Neural progenitor cell (in vitro differentiated cells): ENCODE measurements at regions not wholly inside any gene's neighbourhood (a gene's known extent, or its start where the extent isn't known, plus 50 kb on each side); places are given as distances from the start of the nearest gene placed in this dataset.

Experiments used
- CTCF ChIP-seq: fragments of 200-600 bp; sonication (generic); IDR thresholded peaks from 2 replicates; pipeline ENCODE4 v1.5.1; 2017; ENCODE audit warnings: antibody characterized with exemption, mild to moderate bottlenecking
- EZH2 ChIP-seq: fragments of 200-600 bp; sonication (generic); IDR thresholded peaks from 2 replicates; pipeline ENCODE4 v1.6.1; 2017; ENCODE audit warnings: antibody characterized with exemption, mild to moderate bottlenecking, moderate library complexity
- EZH2phosphoT487 ChIP-seq: fragments of 200-600 bp; sonication (generic); IDR thresholded peaks from 2 replicates; pipeline ENCODE4 v1.6.1; 2017; ENCODE audit warnings: antibody characterized with exemption

DNA sequence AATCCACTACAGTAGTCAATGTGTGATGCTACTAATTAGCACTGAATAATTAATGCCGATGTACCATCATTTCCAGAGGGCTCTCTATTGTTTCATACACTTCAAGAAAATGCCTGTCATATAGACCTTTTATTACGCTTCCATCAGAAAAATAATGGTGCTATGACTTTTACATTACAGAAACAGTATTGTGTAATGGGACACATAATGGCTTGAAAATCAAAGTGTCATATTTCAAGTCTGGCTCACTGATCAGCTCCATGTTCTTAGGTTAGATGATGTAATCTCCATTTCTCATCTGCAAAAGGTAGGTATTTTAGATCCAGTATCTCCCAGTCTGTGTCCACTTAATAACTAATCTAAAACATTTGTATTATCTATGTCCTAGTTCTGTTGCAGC, 990.6 kb upstream of the TYRP1 start:
- TF ChIP-seq CTCF (no peak), EZH2 (no peak), EZH2phosphoT487 (no peak)
